ENCODE measurements at regions not wholly inside any gene's neighbourhood (a gene's known extent, or its start where the extent isn't known, plus 50 kb on each side); places are given as distances from the start of the nearest gene placed in this dataset.

DNA sequence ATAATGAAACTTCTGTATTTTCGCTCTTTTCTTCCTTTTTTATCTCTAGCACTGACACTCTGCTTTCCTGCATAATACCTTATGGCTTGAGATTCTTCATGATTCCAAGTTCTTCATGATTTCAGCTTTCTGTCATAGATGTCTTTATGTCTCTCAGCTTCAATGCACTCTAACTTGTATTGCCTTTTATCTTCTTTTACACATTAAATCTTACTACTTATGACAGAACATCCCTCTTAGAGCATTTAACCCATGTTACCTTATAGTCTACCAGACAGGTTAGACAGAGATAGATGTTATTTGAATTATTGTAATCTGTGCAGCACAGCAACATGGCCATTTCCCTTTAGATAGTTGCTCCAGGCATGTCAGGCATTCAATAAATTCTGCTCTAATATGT is 1475.7 kb upstream of the TMEFF2 start:
- no peak for TF ChIP-seq POLR2A (IDR thresholded peaks at IDR 0.05)
- TF ChIP-seq, protein P1, sequence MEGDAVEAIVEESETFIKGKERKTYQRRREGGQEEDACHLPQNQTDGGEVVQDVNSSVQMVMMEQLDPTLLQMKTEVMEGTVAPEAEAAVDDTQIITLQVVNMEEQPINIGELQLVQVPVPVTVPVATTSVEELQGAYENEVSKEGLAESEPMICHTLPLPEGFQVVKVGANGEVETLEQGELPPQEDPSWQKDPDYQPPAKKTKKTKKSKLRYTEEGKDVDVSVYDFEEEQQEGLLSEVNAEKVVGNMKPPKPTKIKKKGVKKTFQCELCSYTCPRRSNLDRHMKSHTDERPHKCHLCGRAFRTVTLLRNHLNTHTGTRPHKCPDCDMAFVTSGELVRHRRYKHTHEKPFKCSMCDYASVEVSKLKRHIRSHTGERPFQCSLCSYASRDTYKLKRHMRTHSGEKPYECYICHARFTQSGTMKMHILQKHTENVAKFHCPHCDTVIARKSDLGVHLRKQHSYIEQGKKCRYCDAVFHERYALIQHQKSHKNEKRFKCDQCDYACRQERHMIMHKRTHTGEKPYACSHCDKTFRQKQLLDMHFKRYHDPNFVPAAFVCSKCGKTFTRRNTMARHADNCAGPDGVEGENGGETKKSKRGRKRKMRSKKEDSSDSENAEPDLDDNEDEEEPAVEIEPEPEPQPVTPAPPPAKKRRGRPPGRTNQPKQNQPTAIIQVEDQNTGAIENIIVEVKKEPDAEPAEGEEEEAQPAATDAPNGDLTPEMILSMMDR (IDR thresholded peaks at IDR 0.05) = no peak

Data from lower leg skin (tissue), 3 donors.